ENCODE measurements at regions not wholly inside any gene's neighbourhood (a gene's known extent, or its start where the extent isn't known, plus 50 kb on each side); places are given as distances from the start of the nearest gene placed in this dataset.
"Not testable (repeated sequence)": the region's sequence is repeated elsewhere in the genome, so short reads cannot be mapped to it uniquely, and the experiment has no call there.

GRCh38 chr5:1609111-1609510, 85.4 kb upstream of the LPCAT1 start:
- TF ChIP-seq, protein P1, sequence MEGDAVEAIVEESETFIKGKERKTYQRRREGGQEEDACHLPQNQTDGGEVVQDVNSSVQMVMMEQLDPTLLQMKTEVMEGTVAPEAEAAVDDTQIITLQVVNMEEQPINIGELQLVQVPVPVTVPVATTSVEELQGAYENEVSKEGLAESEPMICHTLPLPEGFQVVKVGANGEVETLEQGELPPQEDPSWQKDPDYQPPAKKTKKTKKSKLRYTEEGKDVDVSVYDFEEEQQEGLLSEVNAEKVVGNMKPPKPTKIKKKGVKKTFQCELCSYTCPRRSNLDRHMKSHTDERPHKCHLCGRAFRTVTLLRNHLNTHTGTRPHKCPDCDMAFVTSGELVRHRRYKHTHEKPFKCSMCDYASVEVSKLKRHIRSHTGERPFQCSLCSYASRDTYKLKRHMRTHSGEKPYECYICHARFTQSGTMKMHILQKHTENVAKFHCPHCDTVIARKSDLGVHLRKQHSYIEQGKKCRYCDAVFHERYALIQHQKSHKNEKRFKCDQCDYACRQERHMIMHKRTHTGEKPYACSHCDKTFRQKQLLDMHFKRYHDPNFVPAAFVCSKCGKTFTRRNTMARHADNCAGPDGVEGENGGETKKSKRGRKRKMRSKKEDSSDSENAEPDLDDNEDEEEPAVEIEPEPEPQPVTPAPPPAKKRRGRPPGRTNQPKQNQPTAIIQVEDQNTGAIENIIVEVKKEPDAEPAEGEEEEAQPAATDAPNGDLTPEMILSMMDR (conservative IDR thresholded peaks at IDR 0.05) = not testable (repeated sequence)
- not testable (repeated sequence) for TF ChIP-seq ZFX (IDR thresholded peaks at IDR 0.05)
